ENCODE measurements at regions not wholly inside any gene's neighbourhood (a gene's known extent, or its start where the extent isn't known, plus 50 kb on each side); places are given as distances from the start of the nearest gene placed in this dataset.
"Not testable (repeated sequence)": the region's sequence is repeated elsewhere in the genome, so short reads cannot be mapped to it uniquely, and the experiment has no call there.

DNA sequence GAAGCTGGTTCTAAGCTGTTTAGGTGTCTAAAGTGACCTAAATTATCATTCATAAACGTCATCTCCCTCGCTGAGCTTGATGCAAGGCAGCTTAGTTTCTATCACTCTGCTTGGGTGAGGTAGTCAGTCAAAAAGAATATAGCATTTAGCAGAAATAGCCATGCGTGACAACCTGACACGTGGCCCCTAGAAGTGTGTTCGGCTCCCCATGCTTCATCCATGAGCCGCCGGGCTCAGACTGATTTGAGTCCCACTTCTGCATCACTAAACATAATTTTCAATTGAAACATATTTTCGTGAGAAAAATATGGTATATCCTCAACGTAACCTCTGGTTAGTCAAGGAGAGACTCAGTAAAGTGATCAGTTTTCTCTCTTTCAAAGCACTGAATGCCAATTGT is 459.8 kb downstream of the IRS2 start:
- DNase-seq (ENCODE audit: low read depth): no peak

DNA sequence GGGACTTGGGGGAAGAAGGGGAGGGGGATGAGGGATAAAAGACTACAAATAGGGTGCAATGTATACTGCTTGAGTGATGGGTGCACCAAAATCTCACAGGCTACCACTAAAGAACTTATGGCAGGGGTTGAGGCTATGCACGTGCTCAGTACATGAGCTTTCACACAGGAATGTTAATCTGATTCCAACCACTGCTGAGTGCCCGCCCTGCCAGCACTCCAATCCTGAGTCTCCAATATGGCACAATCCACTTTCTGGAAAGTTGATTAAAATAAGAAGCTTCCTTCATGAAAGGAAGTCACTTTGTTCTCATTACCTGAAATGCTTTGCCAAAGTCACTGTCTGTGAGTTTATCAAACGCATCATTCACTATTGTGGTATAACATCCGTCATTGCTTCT is 463.0 kb downstream of the IRS2 start:
- DNase-seq (ENCODE audit: low read depth): no peak

DNA sequence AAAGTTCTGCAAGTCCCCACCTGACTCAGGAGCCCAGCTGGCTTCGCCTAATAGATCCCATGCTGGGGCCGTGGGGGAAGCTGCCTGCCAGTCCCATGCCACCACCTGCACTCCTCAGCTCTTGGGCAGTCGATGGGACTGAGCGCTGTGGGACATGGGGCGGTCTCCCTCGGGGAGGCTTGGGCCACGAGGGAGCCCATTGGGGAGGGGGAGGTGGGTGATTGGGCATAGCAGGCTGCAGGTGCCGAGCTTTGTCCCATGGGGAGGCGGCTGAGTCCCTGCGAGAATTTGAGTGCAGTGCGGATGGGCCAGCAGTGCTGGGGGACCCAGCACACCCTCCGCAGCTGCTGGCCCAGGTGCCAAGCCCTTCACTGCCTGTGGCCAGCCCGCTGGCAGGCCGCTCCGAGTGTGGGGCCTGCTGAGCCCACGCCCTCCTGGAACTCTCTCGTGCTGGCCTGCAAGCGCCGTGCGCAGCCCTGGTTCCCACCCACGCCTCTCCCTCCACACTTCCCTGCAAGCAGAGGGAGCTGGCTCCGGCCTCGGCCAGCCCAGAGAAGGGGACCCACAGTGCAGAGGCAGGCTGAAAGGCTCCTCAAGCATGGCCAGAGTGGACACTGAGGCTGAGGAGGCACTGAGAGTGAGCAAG is 467.3 kb downstream of the IRS2 start:
- no peak for DNase-seq (ENCODE audit: low read depth)

DNA sequence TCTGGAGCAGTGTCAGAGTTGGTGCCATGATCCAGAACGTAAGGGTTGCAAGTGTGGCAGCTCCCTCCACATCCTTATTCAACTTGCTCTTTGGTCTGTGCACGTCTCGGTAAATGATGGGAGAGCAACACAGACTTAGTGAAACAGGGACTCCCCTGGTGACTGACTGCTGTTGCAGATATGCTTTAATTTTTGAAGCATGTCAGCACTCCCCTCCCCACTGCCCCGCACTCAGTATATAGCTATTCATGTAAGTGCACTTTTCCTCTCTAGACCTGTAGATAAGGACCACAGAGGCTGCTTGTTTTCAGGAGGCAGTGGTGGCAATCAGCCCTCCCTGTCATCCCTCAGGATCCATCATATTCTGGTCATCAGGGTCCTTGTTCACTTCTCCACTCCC is 470.9 kb downstream of the IRS2 start:
- no peak for DNase-seq (ENCODE audit: low read depth)

DNA sequence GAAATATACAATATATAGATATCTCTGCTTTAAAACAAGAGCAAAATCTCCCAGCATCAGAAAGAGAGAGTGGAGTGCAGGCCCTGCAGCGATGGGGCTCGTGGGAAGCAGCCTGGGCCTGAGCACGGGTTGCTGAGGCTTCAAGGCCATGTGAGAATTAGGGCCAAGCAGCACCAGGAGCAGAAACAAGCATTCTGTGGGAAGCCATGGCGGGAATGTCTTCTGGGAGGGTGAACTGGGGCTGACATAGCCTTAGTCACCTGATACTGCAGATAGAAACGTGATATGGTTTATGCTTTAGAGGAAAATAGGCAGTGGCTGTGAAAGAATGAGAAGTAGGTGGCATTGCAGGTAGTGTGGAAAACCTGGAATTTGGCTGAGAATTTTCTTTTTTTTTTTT is 472.3 kb downstream of the IRS2 start:
- DNase-seq (ENCODE audit: low read depth): no peak

DNA sequence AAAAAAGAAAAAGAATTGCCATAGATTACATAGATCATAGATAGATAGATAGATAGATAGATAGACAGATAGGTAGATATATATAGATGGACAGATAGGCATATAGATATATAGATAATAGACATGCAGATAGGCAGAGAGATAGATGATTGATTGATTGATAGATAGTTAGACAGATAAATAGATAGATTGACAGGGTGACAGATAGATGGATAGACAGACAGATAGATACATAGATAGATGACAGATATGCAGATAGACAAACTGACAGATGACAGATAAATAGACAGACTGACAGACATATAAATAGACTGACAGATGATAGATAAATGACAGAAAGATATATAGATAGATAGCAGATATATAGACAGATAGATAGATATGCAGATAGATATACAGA is 474.0 kb downstream of the IRS2 start:
- no peak for DNase-seq (ENCODE audit: low read depth)

DNA sequence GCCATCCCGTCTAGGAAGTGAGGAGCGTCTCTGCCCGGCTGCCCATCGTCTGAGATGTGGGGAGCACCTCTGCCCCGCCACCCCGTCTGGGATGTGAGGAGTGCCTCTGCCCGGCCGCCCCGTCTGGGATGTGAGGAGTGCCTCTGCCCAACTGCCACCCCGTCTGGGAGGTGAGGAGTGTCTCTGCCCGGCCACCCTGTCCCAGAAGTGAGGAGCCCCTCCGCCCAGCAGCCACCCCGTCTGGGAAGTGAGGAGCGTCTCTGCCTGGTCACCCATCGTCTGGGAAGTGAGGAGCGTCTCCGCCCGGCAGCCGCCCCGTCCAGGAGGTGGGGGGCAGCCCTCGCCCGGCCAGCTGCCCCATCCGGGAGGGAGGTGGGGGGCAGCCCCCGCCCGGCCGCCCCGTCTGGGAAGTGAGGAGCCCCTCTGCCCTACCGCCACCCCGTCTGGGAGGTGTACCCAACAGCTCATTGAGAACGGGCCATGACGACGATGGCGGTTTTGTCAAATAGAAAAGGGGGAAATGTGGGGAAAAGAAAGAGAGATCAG is 474.9 kb downstream of the IRS2 start:
- DNase-seq (ENCODE audit: low read depth): not testable (repeated sequence)

DNA sequence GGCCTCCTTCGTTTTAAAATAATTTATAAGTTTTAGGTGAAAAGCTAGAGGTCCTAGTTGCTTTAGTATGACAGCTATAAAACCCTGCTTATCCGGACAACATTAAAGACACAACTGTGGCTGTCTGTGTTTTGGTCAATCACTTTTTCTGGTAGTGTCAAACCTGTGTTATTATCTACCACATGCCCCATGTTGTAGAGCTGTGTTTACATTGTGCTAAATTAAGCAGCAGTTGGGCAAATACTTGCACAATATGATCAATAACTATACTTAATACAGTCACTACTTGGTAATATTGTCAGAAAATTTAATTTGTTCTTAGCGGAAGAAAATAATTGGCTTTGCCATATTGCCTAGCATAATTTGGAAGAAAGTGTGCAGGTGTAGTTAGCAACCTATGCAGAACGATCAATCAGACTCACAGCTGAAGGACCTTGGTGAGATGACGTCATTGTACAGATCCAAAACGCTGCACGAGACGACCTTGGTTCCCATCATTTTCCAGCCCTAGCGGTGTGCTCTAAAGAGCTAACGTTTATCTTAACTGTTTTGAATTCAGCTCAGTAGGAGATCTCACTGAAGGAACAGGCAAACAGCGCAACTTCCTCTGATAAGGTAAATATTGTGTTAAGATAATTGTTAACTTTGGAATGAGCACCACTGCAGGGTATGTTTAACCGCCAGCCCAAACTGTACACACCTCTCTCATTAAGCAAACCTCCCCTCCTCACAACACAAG is 476.6 kb downstream of the IRS2 start:
- peak; percentile 7 for DNase-seq (ENCODE audit: low read depth)

DNA sequence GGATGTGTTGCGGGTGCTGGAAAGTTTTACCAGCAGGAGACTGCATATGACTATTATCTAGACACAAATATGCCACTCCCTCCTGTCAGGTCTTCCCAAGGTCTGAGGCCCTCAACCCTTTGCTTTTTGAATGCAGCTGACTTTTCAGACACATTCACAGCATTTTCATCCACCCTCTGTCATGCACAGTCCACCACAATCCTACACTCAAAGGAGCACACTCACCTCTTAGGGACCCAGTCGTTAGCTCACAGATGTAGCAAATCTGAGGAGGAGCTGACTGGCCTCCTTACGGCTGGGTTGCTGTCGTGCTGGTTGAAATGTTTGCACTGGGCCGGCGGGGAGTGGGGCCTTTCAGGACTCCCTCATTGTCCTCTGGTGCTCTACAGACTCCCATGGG is 479.4 kb downstream of the IRS2 start:
- no peak for DNase-seq (ENCODE audit: low read depth)

DNA sequence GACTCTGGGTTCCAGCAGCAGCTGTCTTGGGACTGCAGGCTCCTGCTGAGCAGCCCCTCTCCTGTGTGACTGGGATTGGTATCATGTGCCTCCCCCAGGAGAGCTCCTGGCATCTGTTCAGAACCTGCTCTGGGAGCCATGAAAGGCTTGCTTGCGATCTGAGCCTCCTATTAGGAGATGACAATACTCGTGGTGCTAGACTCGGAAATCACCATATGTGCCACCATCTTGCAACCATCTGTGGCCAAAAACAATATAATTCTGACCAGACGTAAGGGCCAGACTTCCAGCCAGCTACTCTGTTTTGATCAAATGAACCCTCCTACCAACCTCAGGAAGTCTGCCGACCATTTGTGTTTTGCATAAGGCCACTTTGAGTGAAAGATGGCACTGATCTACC is 484.7 kb downstream of the IRS2 start:
- no peak for DNase-seq (ENCODE audit: low read depth)

DNA sequence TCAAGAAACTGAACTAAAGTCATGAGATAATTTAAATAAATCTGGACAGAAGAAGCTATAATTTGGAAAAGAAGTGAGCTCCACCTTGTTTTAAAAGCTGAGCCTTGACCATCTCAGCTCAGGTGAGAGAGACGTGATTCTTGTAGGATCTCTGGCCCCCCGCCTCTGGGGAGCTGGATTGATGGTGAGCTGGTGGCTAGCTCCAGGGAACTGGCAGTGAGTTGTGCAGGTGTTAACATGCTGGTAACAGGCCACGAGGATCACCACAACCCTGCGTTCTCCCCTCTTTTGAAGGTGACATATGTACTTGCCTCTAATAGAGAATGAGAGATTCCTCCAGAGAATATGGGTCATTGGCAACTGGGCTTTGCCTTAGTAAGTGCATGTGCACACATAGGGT is 485.1 kb downstream of the IRS2 start:
- DNase-seq (ENCODE audit: low read depth): no peak

DNA sequence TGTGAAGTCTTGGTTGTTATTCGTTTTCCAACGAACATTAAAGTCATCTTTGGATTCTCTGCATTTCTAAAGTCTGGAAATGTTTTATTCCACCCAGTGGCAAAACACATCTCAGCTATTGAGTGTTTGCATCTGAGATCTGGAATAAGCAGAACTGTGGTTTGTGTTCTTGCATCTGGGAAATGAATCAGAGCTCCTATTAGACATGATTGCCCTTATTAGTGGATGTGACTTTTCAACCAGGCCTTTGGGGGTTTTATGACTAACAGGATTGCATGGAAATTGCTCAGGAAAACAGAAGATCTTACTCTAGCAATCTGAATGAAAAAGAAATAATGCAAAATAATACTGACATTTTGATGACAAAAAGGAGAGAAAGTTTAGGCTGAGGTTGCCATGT is 488.8 kb downstream of the IRS2 start:
- peak; percentile 86 for DNase-seq (ENCODE audit: low read depth)

DNA sequence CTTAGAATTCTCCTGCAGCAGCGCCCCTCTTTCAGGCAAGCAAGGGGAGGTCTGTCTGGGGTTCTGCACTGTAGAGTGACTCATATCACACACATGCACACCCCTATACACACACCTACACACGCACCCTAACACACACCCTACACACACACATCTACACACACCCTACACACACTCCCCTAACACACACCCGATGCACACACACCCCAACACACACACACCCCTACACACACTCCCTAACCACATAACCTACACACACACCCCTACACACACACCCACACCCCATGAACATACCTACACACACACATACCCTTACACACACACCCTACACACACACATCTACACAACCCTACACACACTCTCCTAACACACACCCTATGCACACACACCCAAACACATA is 493.2 kb downstream of the IRS2 start:
- DNase-seq (ENCODE audit: low read depth): no peak

DNA sequence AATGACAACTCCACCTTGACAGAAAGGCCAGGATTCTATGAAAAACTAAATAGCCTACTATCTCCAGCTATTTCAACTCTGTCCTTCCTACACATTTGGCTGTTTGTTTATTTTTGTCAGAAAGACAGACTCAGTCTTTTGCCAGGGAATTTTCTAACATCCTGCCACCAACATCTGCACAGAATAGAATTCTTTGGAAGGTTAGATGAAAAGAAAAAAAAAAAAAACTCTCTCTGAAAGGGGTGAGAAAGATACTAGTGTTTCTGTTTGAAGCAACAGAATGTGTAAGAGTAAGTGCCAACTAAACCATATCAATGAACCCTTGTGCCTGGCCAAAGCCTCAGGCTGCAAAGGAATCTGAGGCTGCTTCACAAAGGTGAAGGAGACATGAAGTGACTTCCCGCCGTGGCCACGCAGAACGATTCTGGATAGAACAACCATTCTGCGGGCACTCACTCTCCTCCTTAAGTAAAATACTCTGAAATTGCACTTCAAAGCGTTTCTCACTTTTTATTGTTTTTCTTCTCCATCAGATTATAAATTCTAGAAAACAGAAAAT is 498.2 kb downstream of the IRS2 start:
- DNase-seq (ENCODE audit: low read depth): no peak

DNA sequence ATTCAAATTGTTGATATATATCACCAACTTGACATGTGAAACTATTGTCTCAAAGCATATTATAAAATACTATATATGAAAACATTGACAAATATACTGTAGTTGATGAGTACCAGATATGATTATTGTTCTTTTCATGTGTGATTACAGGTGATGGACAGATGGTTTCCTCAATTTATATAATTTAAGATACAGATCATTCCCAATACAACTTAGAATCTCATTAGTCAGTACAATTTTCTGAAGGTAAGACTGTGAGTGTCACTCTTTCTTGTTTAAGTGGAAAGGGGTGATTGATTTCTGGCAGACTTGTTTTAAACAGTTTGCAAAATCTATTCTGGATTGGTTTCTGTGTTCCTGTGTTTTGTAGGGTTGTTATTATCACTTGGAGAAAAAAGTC is 498.8 kb downstream of the IRS2 start:
- no peak for DNase-seq (ENCODE audit: low read depth)

DNA sequence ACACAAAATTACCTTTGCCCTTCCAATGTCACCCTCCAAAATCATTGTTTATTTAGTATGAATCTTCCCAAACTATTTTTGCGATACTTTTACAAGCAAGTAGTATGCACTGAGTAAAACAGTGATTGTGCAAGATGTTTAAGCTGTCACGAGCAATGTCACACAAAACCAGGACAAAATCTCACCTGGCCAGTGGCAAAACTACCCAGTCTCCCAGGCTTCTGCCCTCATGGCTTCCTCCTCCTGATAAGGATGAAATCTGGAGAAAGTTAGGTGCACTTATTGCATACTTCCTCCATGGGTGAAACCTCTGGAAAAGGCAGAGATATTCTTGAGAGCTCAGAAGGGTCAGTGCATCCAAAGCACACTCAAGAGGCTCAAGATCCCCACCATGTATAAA is 500.8 kb downstream of the IRS2 start:
- no peak for DNase-seq (ENCODE audit: low read depth)

DNA sequence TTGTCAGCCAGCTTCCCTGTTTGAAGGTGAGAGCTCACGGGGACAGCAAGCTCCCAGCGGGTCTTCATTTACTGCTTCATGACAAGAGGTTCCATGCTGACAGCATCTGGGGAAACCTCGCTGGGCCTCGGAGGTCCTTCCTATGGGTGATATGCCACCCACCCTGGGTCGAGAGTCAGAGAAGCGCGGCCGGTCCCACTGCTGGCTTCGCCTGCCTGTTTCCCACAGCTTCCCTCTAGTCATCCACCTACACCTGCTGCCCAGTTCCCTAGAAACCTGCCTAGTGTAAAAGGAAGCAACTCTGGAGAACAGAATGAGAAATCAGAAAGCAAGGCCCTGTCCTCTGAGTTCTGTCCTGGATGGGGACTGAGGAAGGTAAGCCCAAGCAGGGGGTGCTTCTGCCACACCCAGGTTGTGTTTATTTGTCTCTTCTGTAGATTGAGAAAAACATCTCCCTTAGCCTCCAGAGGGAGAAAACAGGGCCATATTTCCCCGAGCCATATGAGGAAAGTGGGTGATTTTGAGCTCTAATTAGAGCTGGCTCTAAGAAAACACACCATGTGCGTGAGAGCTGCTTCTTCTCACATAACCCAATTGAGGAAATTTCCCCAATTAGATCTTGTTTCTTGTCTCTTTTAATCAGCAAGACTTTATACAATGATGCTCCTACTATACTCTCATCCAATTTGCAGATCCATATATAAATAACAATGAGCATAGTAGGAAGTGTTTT is 504.3 kb downstream of the IRS2 start:
- DNase-seq (ENCODE audit: low read depth): no peak

DNA sequence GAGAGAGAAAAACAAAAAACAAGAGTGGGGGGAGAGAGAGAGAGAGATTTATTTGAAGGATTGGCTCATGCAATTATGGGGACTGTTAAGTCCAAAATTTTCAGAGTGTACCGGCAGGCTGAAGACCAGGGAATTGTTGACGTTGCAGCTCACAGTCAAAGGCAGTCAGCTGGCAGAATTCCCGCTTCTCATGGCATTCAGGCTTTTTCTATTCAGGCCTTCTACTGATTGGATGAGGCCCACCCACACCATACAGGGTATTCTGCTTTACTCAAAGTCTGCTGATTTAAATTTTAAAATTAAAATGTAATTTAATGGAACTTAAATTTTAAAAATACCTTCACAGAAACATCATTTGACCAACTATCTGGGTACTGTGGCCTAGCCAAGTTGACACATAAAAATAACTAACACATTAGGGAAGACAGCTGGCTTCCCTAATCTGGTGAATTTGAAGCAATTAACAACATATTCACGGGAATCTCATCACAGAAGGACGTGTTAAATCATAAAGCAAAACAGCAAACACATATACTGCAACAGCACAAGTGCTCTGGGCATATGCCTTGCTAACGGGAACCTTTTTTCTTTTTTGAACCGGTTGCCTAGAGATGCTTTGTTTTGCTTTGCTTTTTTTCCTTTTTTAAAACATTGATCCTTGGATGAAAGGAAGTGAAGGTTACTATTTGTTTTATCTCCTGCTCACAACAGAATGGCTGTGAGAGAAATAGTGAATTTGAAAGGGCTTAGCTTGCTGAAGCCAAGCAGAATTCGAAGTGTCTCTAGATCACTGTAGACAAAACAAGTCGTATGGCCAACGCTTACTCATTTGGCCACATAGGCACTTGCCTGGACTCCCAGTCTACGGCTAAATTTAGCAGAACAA is 505.1 kb downstream of the IRS2 start:
- DNase-seq (ENCODE audit: low read depth): no peak

DNA sequence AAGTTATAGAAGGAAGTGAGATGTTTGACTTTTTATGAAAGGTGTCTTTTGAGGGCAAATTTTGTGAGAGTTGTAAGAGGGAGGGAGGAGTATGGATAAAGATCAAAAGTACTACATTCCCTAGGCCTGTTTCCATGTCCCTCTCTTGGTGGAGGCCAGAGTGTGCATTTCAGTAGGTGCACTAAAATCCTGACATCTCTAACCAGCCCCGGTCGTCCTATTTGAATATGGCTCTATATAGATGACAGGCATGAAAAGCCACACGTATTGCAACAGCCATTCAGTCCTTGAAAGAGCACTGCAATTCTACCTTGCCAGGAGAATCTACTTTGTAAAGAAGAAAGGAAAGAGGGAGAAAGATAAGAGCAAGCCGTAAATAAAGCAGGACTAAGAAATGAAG is 510.1 kb downstream of the IRS2 start:
- DNase-seq (ENCODE audit: low read depth): no peak

DNA sequence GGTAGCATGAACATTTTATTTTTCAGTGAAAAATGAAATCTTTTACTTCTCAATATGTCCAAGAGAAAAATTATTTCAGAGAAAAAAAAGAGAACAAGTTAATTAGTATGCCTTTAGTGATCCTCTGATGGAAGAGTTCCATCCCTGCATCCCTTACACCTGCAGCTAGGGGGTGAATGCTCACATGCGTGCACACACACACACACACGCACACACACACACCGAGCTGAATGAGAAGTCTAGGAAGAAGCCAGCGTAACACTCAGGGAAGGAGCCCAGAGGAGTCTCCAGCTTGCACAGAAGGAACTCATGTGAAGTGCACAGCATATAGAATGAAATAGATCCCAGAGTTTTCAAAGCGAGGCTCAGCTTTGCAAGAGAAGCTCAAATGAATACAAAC is 510.5 kb downstream of the IRS2 start:
- peak; percentile 28 for DNase-seq (ENCODE audit: low read depth)

DNA sequence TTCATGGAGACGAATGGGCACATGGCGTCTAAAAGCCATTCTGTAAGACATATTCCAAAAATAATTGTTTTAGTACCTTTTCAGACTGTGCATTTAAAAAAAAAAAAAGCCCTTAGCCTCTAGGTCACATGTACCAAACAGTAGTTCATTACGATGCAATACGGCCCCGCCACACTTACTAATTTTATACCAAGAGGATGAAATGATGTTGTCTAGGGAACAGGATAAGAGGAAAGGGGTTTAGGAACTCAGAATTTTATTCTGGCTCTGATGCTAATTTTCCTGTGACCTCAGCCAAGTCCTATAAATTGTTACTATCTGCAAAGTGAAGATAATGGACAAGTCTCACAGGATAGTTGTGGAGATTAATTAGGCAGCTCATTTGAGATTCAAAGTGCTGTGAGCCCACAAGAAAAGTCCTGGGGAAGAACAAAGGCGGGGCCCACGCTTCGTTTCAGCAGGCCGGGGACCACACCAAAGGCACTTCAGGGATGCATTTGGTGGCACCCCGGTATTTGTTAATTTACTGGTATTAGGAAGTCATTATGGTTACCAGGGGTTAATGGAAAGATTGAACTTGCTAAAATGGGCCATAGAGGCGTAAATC is 511.1 kb downstream of the IRS2 start:
- DNase-seq (ENCODE audit: low read depth): no peak
